ENCODE measurements at regions not wholly inside any gene's neighbourhood (a gene's known extent, or its start where the extent isn't known, plus 50 kb on each side); places are given as distances from the start of the nearest gene placed in this dataset.
A peak's percentile ranks its signal among the peaks of the same experiment; 100 is the strongest.

GRCh38 chr9:134221273-134222017 is 57.1 kb upstream of the RNU6ATAC start:
- H3K27ac ChIP-seq (ENCODE audit: low read depth, low read length), result no peak overlapping the region
- H3K4me2 ChIP-seq (ENCODE audit: low read length), result no peak overlapping the region
- no peak overlapping the region for H3K4me3 ChIP-seq (ENCODE audit: low read length)
- no peak overlapping the region for H2AK5ac ChIP-seq (ENCODE audit: low read length)
- peak overlapping the region; percentile 80 for H3K23ac ChIP-seq (ENCODE audit: low read length)
- DNase-seq, result no peak
- H2BK120ac ChIP-seq (ENCODE audit: low read depth, low read length), result no peak overlapping the region
- H3K9ac ChIP-seq (ENCODE audit: low read length), result no peak overlapping the region
- H3K4ac ChIP-seq (ENCODE audit: low read depth, low read length), result no peak overlapping the region
- no peak overlapping the region for H2BK5ac ChIP-seq (ENCODE audit: low read length)
- WGBS (ENCODE audit: extremely low coverage, insufficient coverage, low lambda C conversion rate), result no CpG with 5 or more reads among the region's 23 CpGs
- H2BK15ac ChIP-seq (replicated peaks; ENCODE audit: low read depth), result no peak overlapping the region
- no peaks in the 10 kb centered on the region for H3K27me3 ChIP-seq (ENCODE audit: insufficient read depth, low read length, poor library complexity)
- no peaks in the 10 kb centered on the region for H3K79me2 ChIP-seq (ENCODE audit: control insufficient read depth, insufficient read depth, low read length)
- H3K79me1 ChIP-seq (ENCODE audit: low read length), result no peaks in the 10 kb centered on the region
- no peaks in the 10 kb centered on the region for H3K36me3 ChIP-seq (ENCODE audit: control insufficient read depth, insufficient read depth, low read length)
- no peak overlapping the region for H4K5ac ChIP-seq (ENCODE audit: low read length)
- no peaks in the 10 kb centered on the region for H3K4me1 ChIP-seq (ENCODE audit: control insufficient read depth, low read depth, low read length)
- H3K56ac ChIP-seq (ENCODE audit: low read length), result no peak overlapping the region
- H3K18ac ChIP-seq (ENCODE audit: low read length), result no peak overlapping the region
- H4K8ac ChIP-seq (ENCODE audit: low read depth, low read length), result no peak overlapping the region

DNA sequence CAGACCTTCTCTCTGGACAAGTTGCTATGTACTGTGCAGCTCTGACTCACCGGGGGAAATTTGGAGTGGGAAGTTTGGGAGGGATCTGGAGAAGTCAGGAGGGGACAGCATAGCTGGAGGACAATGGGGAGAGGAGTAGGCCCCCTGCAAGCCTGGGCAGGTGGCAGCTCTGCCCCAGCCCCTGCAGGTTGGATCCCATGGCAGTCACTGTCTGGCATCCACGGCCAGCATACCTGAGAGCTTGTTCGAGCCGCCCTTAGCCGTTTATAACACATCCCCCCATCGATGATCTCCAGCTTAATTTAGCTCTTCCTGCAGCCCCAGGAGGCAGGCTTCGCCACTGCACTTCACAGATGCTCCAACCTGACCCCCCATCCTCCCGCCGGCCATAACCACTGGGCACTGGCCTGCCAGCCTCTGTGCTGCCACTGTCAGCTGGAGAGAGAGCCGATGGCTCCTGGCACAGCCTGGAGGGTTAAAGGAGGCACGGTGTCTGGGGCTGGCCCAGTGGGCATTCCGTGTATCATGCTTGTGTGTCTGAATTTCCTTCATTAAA is 57.7 kb upstream of the RNU6ATAC start:
- Histone ChIP-seq H2BK15ac (replicated peaks; ENCODE audit: low read depth) (no peak overlapping the region), H4K8ac (ENCODE audit: low read depth, low read length) (no peak overlapping the region), H3K4me1 (ENCODE audit: control insufficient read depth, low read depth, low read length) (no peaks in the 10 kb centered on the region), H2BK120ac (ENCODE audit: low read depth, low read length) (no peak overlapping the region), H3K9ac (ENCODE audit: low read length) (no peak overlapping the region), H3K4ac (ENCODE audit: low read depth, low read length) (no peak overlapping the region), H3K56ac (ENCODE audit: low read length) (no peak overlapping the region), H3K27ac (ENCODE audit: low read depth, low read length) (no peak overlapping the region), H3K36me3 (ENCODE audit: control insufficient read depth, insufficient read depth, low read length) (no peaks in the 10 kb centered on the region), H3K23ac (ENCODE audit: low read length) (no peak overlapping the region), H3K18ac (ENCODE audit: low read length) (no peak overlapping the region), H3K27me3 (ENCODE audit: insufficient read depth, low read length, poor library complexity) (no peaks in the 10 kb centered on the region), H3K79me1 (ENCODE audit: low read length) (no peaks in the 10 kb centered on the region), H4K5ac (ENCODE audit: low read length) (no peak overlapping the region), H2BK5ac (ENCODE audit: low read length) (no peak overlapping the region), H3K4me3 (ENCODE audit: low read length) (no peak overlapping the region), H3K4me2 (ENCODE audit: low read length) (no peak overlapping the region), H2AK5ac (ENCODE audit: low read length) (no peak overlapping the region), H3K79me2 (ENCODE audit: control insufficient read depth, insufficient read depth, low read length) (no peaks in the 10 kb centered on the region)
- no CpG with 5 or more reads among the region's 12 CpGs for WGBS (ENCODE audit: extremely low coverage, insufficient coverage, low lambda C conversion rate)
- DNase-seq, result no peak

- Histone ChIP-seq H3K23ac (ENCODE audit: low read length) (no peak overlapping the region), H4K8ac (ENCODE audit: low read depth, low read length) (no peak overlapping the region), H3K4ac (ENCODE audit: low read depth, low read length) (no peak overlapping the region), H3K79me2 (ENCODE audit: control insufficient read depth, insufficient read depth, low read length) (no peaks in the 10 kb centered on the region), H3K56ac (ENCODE audit: low read length) (no peak overlapping the region), H3K18ac (ENCODE audit: low read length) (no peak overlapping the region), H3K79me1 (ENCODE audit: low read length) (no peaks in the 10 kb centered on the region), H3K4me1 (ENCODE audit: control insufficient read depth, low read depth, low read length) (no peaks in the 10 kb centered on the region), H3K36me3 (ENCODE audit: control insufficient read depth, insufficient read depth, low read length) (no peaks in the 10 kb centered on the region), H2BK15ac (replicated peaks; ENCODE audit: low read depth) (no peak overlapping the region), H3K9ac (ENCODE audit: low read length) (no peak overlapping the region), H3K4me2 (ENCODE audit: low read length) (no peak overlapping the region), H3K27ac (ENCODE audit: low read depth, low read length) (no peak overlapping the region), H2BK120ac (ENCODE audit: low read depth, low read length) (no peak overlapping the region), H3K4me3 (ENCODE audit: low read length) (no peak overlapping the region), H2BK5ac (ENCODE audit: low read length) (no peak overlapping the region), H2AK5ac (ENCODE audit: low read length) (no peak overlapping the region), H3K27me3 (ENCODE audit: insufficient read depth, low read length, poor library complexity) (no peaks in the 10 kb centered on the region), H4K5ac (ENCODE audit: low read length) (no peak overlapping the region)
- DNase-seq, result peak; percentile 18
- no CpG with 5 or more reads among the region's 11 CpGs for WGBS (ENCODE audit: extremely low coverage, insufficient coverage, low lambda C conversion rate)
Observed at GRCh38 chr9:134223091-134223490, 58.7 kb upstream of the RNU6ATAC start.

DNA sequence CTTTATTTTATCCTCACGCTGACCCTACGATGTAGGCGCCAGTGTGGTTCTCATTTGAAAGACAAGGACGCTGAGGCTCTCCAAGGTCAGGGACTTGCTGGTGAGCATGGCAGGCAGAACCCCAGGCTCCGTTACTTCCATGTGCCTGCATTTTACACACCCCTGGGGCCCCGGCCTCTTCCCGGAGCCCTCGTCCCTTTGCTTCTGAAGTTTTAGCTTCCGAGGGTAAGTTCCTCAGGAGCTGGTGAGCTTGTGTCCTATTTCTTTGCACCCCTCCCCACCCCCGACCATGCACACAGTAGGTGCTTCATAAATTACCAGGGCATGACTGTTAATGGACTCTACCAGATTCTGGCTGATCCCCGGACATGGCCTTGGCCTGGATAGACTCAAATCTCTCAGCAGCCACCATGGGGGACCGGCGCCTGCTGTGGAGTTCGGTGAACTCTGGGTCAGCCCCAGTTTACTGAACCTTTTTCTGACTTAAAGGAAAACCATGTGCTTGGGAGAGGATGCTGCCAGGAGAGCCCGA is 59.3 kb upstream of the RNU6ATAC start:
- Histone ChIP-seq H3K79me2 (ENCODE audit: control insufficient read depth, insufficient read depth, low read length) (no peaks in the 10 kb centered on the region), H3K9ac (ENCODE audit: low read length) (no peak overlapping the region), H2BK5ac (ENCODE audit: low read length) (no peak overlapping the region), H4K5ac (ENCODE audit: low read length) (no peak overlapping the region), H3K27ac (ENCODE audit: low read depth, low read length) (no peak overlapping the region), H4K8ac (ENCODE audit: low read depth, low read length) (no peak overlapping the region), H3K56ac (ENCODE audit: low read length) (no peak overlapping the region), H3K27me3 (ENCODE audit: insufficient read depth, low read length, poor library complexity) (no peaks in the 10 kb centered on the region), H3K79me1 (ENCODE audit: low read length) (no peaks in the 10 kb centered on the region), H3K4me3 (ENCODE audit: low read length) (no peak overlapping the region), H2BK120ac (ENCODE audit: low read depth, low read length) (no peak overlapping the region), H2AK5ac (ENCODE audit: low read length) (no peak overlapping the region), H3K4me2 (ENCODE audit: low read length) (no peak overlapping the region), H3K18ac (ENCODE audit: low read length) (no peak overlapping the region), H3K4ac (ENCODE audit: low read depth, low read length) (no peak overlapping the region), H3K23ac (ENCODE audit: low read length) (no peak overlapping the region), H3K4me1 (ENCODE audit: control insufficient read depth, low read depth, low read length) (no peaks in the 10 kb centered on the region), H3K36me3 (ENCODE audit: control insufficient read depth, insufficient read depth, low read length) (no peaks in the 10 kb centered on the region), H2BK15ac (replicated peaks; ENCODE audit: low read depth) (no peak overlapping the region)
- no CpG with 5 or more reads among the region's 15 CpGs for WGBS (ENCODE audit: extremely low coverage, insufficient coverage, low lambda C conversion rate)
- no peak for DNase-seq

GRCh38 chr9:134224127-134224526 is 59.8 kb upstream of the RNU6ATAC start:
- H3K4me2 ChIP-seq (ENCODE audit: low read length), result no peak overlapping the region
- H3K23ac ChIP-seq (ENCODE audit: low read length), result no peak overlapping the region
- DNase-seq, result no peak
- no peaks in the 10 kb centered on the region for H3K27me3 ChIP-seq (ENCODE audit: insufficient read depth, low read length, poor library complexity)
- H2AK5ac ChIP-seq (ENCODE audit: low read length), result no peak overlapping the region
- H4K5ac ChIP-seq (ENCODE audit: low read length), result no peak overlapping the region
- H2BK15ac ChIP-seq (replicated peaks; ENCODE audit: low read depth), result no peak overlapping the region
- no peak overlapping the region for H3K56ac ChIP-seq (ENCODE audit: low read length)
- no peak overlapping the region for H3K27ac ChIP-seq (ENCODE audit: low read depth, low read length)
- no peak overlapping the region for H2BK120ac ChIP-seq (ENCODE audit: low read depth, low read length)
- no peak overlapping the region for H3K9ac ChIP-seq (ENCODE audit: low read length)
- WGBS (ENCODE audit: extremely low coverage, insufficient coverage, low lambda C conversion rate), result no CpG with 5 or more reads among the region's 9 CpGs
- no peaks in the 10 kb centered on the region for H3K4me1 ChIP-seq (ENCODE audit: control insufficient read depth, low read depth, low read length)
- no peak overlapping the region for H2BK5ac ChIP-seq (ENCODE audit: low read length)
- no peak overlapping the region for H3K18ac ChIP-seq (ENCODE audit: low read length)
- H3K79me1 ChIP-seq (ENCODE audit: low read length), result no peaks in the 10 kb centered on the region
- no peaks in the 10 kb centered on the region for H3K36me3 ChIP-seq (ENCODE audit: control insufficient read depth, insufficient read depth, low read length)
- H4K8ac ChIP-seq (ENCODE audit: low read depth, low read length), result no peak overlapping the region
- H3K4ac ChIP-seq (ENCODE audit: low read depth, low read length), result no peak overlapping the region
- no peaks in the 10 kb centered on the region for H3K79me2 ChIP-seq (ENCODE audit: control insufficient read depth, insufficient read depth, low read length)
- H3K4me3 ChIP-seq (ENCODE audit: low read length), result no peak overlapping the region
